ENCODE measurements at regions not wholly inside any gene's neighbourhood (a gene's known extent, or its start where the extent isn't known, plus 50 kb on each side); places are given as distances from the start of the nearest gene placed in this dataset.

GRCh38 chr18:40676668-40677067, 1278.4 kb upstream of the PIK3C3 start:
- Histone ChIP-seq H3K27me3 (no peaks in the 10 kb centered on the region), H3K36me3 (no peaks in the 10 kb centered on the region), H3K9me3 (no peaks in the 10 kb centered on the region), H3K27ac (no peak overlapping the region), H3K4me1 (no peaks in the 10 kb centered on the region), H3K4me3 (no peak overlapping the region)
- no peak for TF ChIP-seq POLR2A (IDR thresholded peaks at IDR 0.05)
- TF ChIP-seq, protein P1, sequence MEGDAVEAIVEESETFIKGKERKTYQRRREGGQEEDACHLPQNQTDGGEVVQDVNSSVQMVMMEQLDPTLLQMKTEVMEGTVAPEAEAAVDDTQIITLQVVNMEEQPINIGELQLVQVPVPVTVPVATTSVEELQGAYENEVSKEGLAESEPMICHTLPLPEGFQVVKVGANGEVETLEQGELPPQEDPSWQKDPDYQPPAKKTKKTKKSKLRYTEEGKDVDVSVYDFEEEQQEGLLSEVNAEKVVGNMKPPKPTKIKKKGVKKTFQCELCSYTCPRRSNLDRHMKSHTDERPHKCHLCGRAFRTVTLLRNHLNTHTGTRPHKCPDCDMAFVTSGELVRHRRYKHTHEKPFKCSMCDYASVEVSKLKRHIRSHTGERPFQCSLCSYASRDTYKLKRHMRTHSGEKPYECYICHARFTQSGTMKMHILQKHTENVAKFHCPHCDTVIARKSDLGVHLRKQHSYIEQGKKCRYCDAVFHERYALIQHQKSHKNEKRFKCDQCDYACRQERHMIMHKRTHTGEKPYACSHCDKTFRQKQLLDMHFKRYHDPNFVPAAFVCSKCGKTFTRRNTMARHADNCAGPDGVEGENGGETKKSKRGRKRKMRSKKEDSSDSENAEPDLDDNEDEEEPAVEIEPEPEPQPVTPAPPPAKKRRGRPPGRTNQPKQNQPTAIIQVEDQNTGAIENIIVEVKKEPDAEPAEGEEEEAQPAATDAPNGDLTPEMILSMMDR (IDR thresholded peaks at IDR 0.05) = no peak
- ATAC-seq (no peak), DNase-seq (no peak)
- intact Hi-C loops (cut with DNase I) = loop anchor here in 1 of 10 donors (10.0 kb wide), 1 partner anchor 88 kb away; no protein-coding TSS in a partner anchor
- WGBS, 4 donors = 3 to 92% (median 60%) methylated on average over 1 of the region's 1 CpG

- H3K27me3 ChIP-seq = no peaks in the 10 kb centered on the region
- TF ChIP-seq, protein P1 (IDR thresholded peaks at IDR 0.05) = no peak
- TF ChIP-seq POLR2A (IDR thresholded peaks at IDR 0.05) = no peak
- H3K4me3 ChIP-seq = no peak overlapping the region
- no peaks in the 10 kb centered on the region for H3K4me1 ChIP-seq
- no peaks in the 10 kb centered on the region for H3K36me3 ChIP-seq
- 50 to 83% (median 74%) methylated on average over 3 of the region's 3 CpGs for WGBS, 4 donors
- no peaks in the 10 kb centered on the region for H3K9me3 ChIP-seq
- intact Hi-C loops (cut with DNase I) = loop anchor here in 1 of 10 donors (10.0 kb wide), 1 partner anchor 92 kb away; no protein-coding TSS in a partner anchor
- H3K27ac ChIP-seq = no peak overlapping the region
- no peak for DNase-seq
- ATAC-seq = no peak
Measured at GRCh38 chr18:40673150-40673549, 1281.9 kb upstream of the PIK3C3 start.

GRCh38 chr18:40672590-40672989, 1282.4 kb upstream of the PIK3C3 start:
- ATAC-seq (no peak), DNase-seq (no peak)
- 62 to 72% (median 70%) methylated on average over 4 of the region's 4 CpGs for WGBS, 4 donors
- Histone ChIP-seq H3K27ac (no peak overlapping the region), H3K9me3 (no peaks in the 10 kb centered on the region), H3K4me3 (no peak overlapping the region), H3K27me3 (no peaks in the 10 kb centered on the region), H3K36me3 (no peaks in the 10 kb centered on the region), H3K4me1 (no peaks in the 10 kb centered on the region)
- intact Hi-C loops (cut with DNase I) = loop anchor here in 1 of 10 donors (10.0 kb wide), 1 partner anchor 92 kb away; no protein-coding TSS in a partner anchor
- no peak for TF ChIP-seq POLR2A (IDR thresholded peaks at IDR 0.05)

DNA sequence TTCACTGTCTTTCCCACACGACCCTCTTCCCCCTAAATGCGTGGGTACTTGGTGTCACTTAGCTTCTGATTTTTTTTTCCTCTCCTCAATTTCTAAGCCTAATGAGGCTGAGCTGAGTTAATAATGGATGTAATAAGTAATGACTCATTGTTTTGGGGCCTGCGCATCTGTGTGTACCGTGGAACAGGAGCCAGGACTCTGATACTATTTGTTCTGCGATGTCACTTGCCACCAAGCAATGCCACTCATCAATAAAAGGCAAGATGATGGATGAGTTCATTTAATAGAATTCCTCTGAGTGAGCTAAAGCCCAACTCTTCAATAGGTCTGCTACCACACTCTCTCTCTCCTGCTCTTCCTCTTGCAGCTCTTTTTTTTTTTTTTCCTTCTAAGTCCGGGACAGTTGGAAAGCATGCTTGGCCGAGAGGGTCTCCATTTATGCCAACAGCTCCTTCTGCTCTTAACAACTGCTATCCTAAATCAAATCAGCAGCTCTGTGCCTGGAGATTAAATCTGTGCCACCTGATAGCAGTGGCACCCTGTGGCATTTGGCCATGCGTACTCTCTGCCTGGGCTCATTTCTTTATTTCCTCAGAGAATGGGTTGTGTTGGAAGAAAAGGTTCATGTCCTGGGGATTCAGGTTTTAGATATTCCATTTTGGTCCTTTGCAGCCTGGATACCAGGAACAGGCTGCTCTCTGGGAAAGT, 1284.2 kb upstream of the PIK3C3 start:
- intact Hi-C loops (cut with DNase I) = loop anchor here in 1 of 10 donors (10.0 kb wide), 1 partner anchor 94 kb away; no protein-coding TSS in a partner anchor
- no peak overlapping the region for H3K27ac ChIP-seq
- no peaks in the 10 kb centered on the region for H3K9me3 ChIP-seq
- H3K4me1 ChIP-seq = no peaks in the 10 kb centered on the region
- no peaks in the 10 kb centered on the region for H3K27me3 ChIP-seq
- ATAC-seq (no peak), DNase-seq (no peak)
- H3K4me3 ChIP-seq = no peak overlapping the region
- no peaks in the 10 kb centered on the region for H3K36me3 ChIP-seq
- TF ChIP-seq, protein P1 (IDR thresholded peaks at IDR 0.05) = no peak
- TF ChIP-seq POLR2A (IDR thresholded peaks at IDR 0.05) = no peak
- WGBS, 4 donors = 56 to 83% (median 75%) methylated on average over 8 of the region's 8 CpGs
